GM23338 (cell line): ENCODE measurements at regions not wholly inside any gene's neighbourhood (a gene's known extent, or its start where the extent isn't known, plus 50 kb on each side); places are given as distances from the start of the nearest gene placed in this dataset.

ENCODE experiments used
- ATAC-seq: fragments of 200-7000 bp; cut with Tn5 transposase; 3 replicates; pipeline ENCODE4 v1.9.1; 2020
- DNase-seq: peaks from one replicate; pipeline ENCODE4 v3.0.0-alpha.2; 2015; ENCODE audit warnings: low spot score
- H2AFZ ChIP-seq: fragments of 200-600 bp; sonication (generic); 2 replicates; pipeline ENCODE4 v1.8.0; 2016; ENCODE audit warnings: antibody characterized with exemption, mild to moderate bottlenecking, moderate library complexity
- H3F3A ChIP-seq: fragments of 200-600 bp; sonication (generic); replicated peaks from 2 replicates; pipeline ENCODE4 v1.8.0; 2017; ENCODE audit warnings: antibody characterized with exemption, mixed run types, low read depth
- H3K27ac ChIP-seq: fragments of 200-600 bp; sonication (generic); 2 replicates; pipeline ENCODE4 v1.6.1; 2016; ENCODE audit warnings: low read depth
- H3K27me3 ChIP-seq: fragments of 200-600 bp; sonication (generic); 2 replicates; pipeline ENCODE4 v1.8.0; 2016; ENCODE audit warnings: mild to moderate bottlenecking, mixed run types, moderate library complexity; ENCODE audit not compliant: insufficient read depth
- H3K36me3 ChIP-seq: fragments of 200-600 bp; sonication (generic); 2 replicates; pipeline ENCODE4 v1.8.0; 2016; ENCODE audit warnings: mild to moderate bottlenecking; ENCODE audit not compliant: insufficient read depth
- H3K4me1 ChIP-seq: fragments of 200-600 bp; sonication (generic); 2 replicates; pipeline ENCODE4 v1.8.0; 2016; ENCODE audit warnings: mild to moderate bottlenecking, moderate library complexity; ENCODE audit not compliant: insufficient read depth
- H3K4me2 ChIP-seq: fragments of 200-600 bp; sonication (generic); 2 replicates; pipeline ENCODE4 v1.7.1; 2017; ENCODE audit warnings: mixed run types
- H3K4me3 ChIP-seq: fragments of 200-600 bp; sonication (generic); 2 replicates; pipeline ENCODE4 v1.6.1; 2016; ENCODE audit warnings: mixed run types
- H3K79me2 ChIP-seq: fragments of 200-600 bp; sonication (generic); replicated peaks from 2 replicates; pipeline ENCODE4 v1.8.0; 2017; ENCODE audit warnings: mild to moderate bottlenecking; ENCODE audit not compliant: insufficient read depth
- H3K9me2 ChIP-seq: fragments of 200-600 bp; sonication (generic); 2 replicates; pipeline ENCODE4 v1.8.0; 2017; ENCODE audit not compliant: insufficient read depth
- H4K20me1 ChIP-seq: fragments of 200-600 bp; sonication (generic); replicated peaks from 2 replicates; pipeline ENCODE4 v1.8.0; 2017; ENCODE audit warnings: mild to moderate bottlenecking; ENCODE audit not compliant: insufficient read depth
- H3K27ac Mint-ChIP-seq: 2 replicates; pipeline ENCODE4 v1.8.0; 2020; ENCODE audit warnings: inconsistent platforms, mild to moderate bottlenecking, moderate library complexity, mixed read lengths
- H3K27me3 Mint-ChIP-seq: 3 replicates; pipeline ENCODE4 v1.8.0; 2022; ENCODE audit warnings: low read depth, mild to moderate bottlenecking, moderate library complexity, mixed read lengths, inconsistent platforms; ENCODE audit not compliant: insufficient read depth, poor library complexity
- H3K36me3 Mint-ChIP-seq: 3 replicates; pipeline ENCODE4 v1.8.0; 2021; ENCODE audit warnings: low read depth, mild to moderate bottlenecking, inconsistent platforms, moderate library complexity, mixed read lengths
- H3K4me1 Mint-ChIP-seq: 3 replicates; pipeline ENCODE4 v1.8.0; 2020; ENCODE audit warnings: mild to moderate bottlenecking, inconsistent platforms, mixed read lengths
- H3K4me3 Mint-ChIP-seq: 3 replicates; pipeline ENCODE4 v1.8.0; 2021; ENCODE audit warnings: moderate library complexity, mild to moderate bottlenecking, inconsistent platforms, mixed read lengths
- H3K9me3 Mint-ChIP-seq: 3 replicates; pipeline ENCODE4 v1.8.0; 2020; ENCODE audit warnings: moderate library complexity, mild to moderate bottlenecking, inconsistent platforms, mixed read lengths
- CREB1 ChIP-seq: fragments of 250-450 bp; sonication (Bioruptor Pico); IDR thresholded peaks from 2 replicates; pipeline ENCODE4 v1.5.0; 2020; ENCODE audit warnings: low read depth, mild to moderate bottlenecking, moderate library complexity
- CTCF ChIP-seq, 2 experiments: fragments of 200-600 bp in 1 of 2; sonication (generic) in 1 of 2; conservative IDR thresholded peaks; 2 replicates each; pipeline versions ENCODE4 v1.5.1 to v1.6.1; 2016 to 2017; ENCODE audit warnings: antibody characterized with exemption in 2 of 2, low read depth in 2 of 2, mild to moderate bottlenecking in 2 of 2, moderate library complexity in 1 of 2
- EZH2 ChIP-seq: fragments of 200-600 bp; sonication (generic); IDR thresholded peaks from one replicate; pipeline ENCODE4 v1.8.0; 2017; ENCODE audit warnings: antibody characterized with exemption, mild to moderate bottlenecking, low read depth; ENCODE audit not compliant: unreplicated experiment
- EZH2phosphoT487 ChIP-seq: fragments of 200-600 bp; sonication (generic); IDR thresholded peaks from one replicate; pipeline ENCODE4 v1.8.1; 2018; ENCODE audit warnings: antibody characterized with exemption; ENCODE audit not compliant: unreplicated experiment
- JUNB ChIP-seq: IDR thresholded peaks from one replicate; pipeline ENCODE4 v1.6.1; 2016; ENCODE audit warnings: antibody characterized with exemption; ENCODE audit not compliant: unreplicated experiment
- NANOG ChIP-seq: IDR thresholded peaks from 2 replicates; pipeline ENCODE4 v1.6.1; 2016; ENCODE audit warnings: antibody characterized with exemption, borderline replicate concordance
- POLR2AphosphoS5 ChIP-seq: IDR thresholded peaks from 2 replicates; pipeline ENCODE4 v1.6.1; 2016; ENCODE audit warnings: antibody characterized with exemption, low read depth
- STAT1 ChIP-seq: IDR thresholded peaks from one replicate; pipeline ENCODE4 v1.6.1; 2016; ENCODE audit warnings: antibody characterized with exemption; ENCODE audit not compliant: unreplicated experiment
- ZNF114 ChIP-seq: fragments of 250-450 bp; sonication (Bioruptor Pico); IDR thresholded peaks from 2 replicates; pipeline ENCODE4 v1.5.0; 2020; ENCODE audit warnings: mild to moderate bottlenecking, moderate library complexity
- ZNF331 ChIP-seq: fragments of 250-450 bp; sonication (Bioruptor Pico); IDR thresholded peaks from 2 replicates; pipeline ENCODE4 v1.5.0; 2020; ENCODE audit warnings: low read depth, mild to moderate bottlenecking, moderate library complexity
- ZNF462 ChIP-seq: fragments of 250-450 bp; sonication (Bioruptor Pico); IDR thresholded peaks from 2 replicates; pipeline ENCODE4 v1.5.0; 2020; ENCODE audit warnings: mild to moderate bottlenecking, moderate library complexity
- TF ChIP-seq, protein P1 (sequence below): IDR thresholded peaks from 2 replicates; pipeline ENCODE4 v1.6.1; 2016; ENCODE audit warnings: antibody characterized with exemption
- TF ChIP-seq, protein P2 (sequence below): IDR thresholded peaks from one replicate; pipeline ENCODE4 v1.6.1; 2018; ENCODE audit warnings: antibody characterized with exemption; ENCODE audit not compliant: unreplicated experiment

GRCh38 chr11:135043434-135043833 is 631.4 kb upstream of the B3GAT1 start:
- H3K4me1 ChIP-seq = no peaks in the 10 kb centered on the region
- Mint-ChIP-seq H3K4me1 (peaks cover 6% of the 10 kb centered on the region), H3K9me3 (no peaks in the 10 kb centered on the region), H3K4me3 (no peak overlapping the region), H3K27me3 (peaks cover 4% of the 10 kb centered on the region), H3K36me3 (no peaks in the 10 kb centered on the region), H3K27ac (no peak overlapping the region)
- no peak overlapping the region for H2AFZ ChIP-seq
- ATAC-seq (no peak), DNase-seq (no peak)
- no peaks in the 10 kb centered on the region for H4K20me1 ChIP-seq
- no peaks in the 10 kb centered on the region for H3K27me3 ChIP-seq
- no peaks in the 10 kb centered on the region for H3K36me3 ChIP-seq
- no peak overlapping the region for H3K4me2 ChIP-seq
- H3K9me2 ChIP-seq = no peaks in the 10 kb centered on the region
- TF ChIP-seq, protein P1, sequence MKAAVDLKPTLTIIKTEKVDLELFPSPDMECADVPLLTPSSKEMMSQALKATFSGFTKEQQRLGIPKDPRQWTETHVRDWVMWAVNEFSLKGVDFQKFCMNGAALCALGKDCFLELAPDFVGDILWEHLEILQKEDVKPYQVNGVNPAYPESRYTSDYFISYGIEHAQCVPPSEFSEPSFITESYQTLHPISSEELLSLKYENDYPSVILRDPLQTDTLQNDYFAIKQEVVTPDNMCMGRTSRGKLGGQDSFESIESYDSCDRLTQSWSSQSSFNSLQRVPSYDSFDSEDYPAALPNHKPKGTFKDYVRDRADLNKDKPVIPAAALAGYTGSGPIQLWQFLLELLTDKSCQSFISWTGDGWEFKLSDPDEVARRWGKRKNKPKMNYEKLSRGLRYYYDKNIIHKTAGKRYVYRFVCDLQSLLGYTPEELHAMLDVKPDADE = no peak
- TF ChIP-seq ZNF462 (CRISPR knock-in tag) = no peak
- TF ChIP-seq EZH2 = no peak
- no peak for TF ChIP-seq STAT1
- TF ChIP-seq, protein P2, sequence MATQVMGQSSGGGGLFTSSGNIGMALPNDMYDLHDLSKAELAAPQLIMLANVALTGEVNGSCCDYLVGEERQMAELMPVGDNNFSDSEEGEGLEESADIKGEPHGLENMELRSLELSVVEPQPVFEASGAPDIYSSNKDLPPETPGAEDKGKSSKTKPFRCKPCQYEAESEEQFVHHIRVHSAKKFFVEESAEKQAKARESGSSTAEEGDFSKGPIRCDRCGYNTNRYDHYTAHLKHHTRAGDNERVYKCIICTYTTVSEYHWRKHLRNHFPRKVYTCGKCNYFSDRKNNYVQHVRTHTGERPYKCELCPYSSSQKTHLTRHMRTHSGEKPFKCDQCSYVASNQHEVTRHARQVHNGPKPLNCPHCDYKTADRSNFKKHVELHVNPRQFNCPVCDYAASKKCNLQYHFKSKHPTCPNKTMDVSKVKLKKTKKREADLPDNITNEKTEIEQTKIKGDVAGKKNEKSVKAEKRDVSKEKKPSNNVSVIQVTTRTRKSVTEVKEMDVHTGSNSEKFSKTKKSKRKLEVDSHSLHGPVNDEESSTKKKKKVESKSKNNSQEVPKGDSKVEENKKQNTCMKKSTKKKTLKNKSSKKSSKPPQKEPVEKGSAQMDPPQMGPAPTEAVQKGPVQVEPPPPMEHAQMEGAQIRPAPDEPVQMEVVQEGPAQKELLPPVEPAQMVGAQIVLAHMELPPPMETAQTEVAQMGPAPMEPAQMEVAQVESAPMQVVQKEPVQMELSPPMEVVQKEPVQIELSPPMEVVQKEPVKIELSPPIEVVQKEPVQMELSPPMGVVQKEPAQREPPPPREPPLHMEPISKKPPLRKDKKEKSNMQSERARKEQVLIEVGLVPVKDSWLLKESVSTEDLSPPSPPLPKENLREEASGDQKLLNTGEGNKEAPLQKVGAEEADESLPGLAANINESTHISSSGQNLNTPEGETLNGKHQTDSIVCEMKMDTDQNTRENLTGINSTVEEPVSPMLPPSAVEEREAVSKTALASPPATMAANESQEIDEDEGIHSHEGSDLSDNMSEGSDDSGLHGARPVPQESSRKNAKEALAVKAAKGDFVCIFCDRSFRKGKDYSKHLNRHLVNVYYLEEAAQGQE = no peak
- no peak for TF ChIP-seq EZH2phosphoT487
- no peak for TF ChIP-seq POLR2AphosphoS5
- no peak for TF ChIP-seq NANOG
- no peak for TF ChIP-seq JUNB
- TF ChIP-seq CREB1 = no peak
- no peak for TF ChIP-seq CTCF (conservative IDR thresholded peaks at IDR 0.05; ENCODE audit: low read depth in 2 of 2)
- TF ChIP-seq ZNF114 (CRISPR knock-in tag) = no peak
- TF ChIP-seq ZNF331 = no peak
- no peaks in the 10 kb centered on the region for H3K79me2 ChIP-seq
- H3K4me3 ChIP-seq = no peak overlapping the region
- no peak overlapping the region for H3K27ac ChIP-seq
- H3F3A ChIP-seq = no peaks in the 10 kb centered on the region
